COLO829 (cell line): ENCODE measurements at regions not wholly inside any gene's neighbourhood (a gene's known extent, or its start where the extent isn't known, plus 50 kb on each side); places are given as distances from the start of the nearest gene placed in this dataset.
"Not testable (repeated sequence)": the region's sequence is repeated elsewhere in the genome, so short reads cannot be mapped to it uniquely, and the experiment has no call there.

Experiments used
- DNase-seq: peaks from one replicate; pipeline ENCODE4 v3.0.0; 2012; ENCODE audit warnings: low spot score

DNA sequence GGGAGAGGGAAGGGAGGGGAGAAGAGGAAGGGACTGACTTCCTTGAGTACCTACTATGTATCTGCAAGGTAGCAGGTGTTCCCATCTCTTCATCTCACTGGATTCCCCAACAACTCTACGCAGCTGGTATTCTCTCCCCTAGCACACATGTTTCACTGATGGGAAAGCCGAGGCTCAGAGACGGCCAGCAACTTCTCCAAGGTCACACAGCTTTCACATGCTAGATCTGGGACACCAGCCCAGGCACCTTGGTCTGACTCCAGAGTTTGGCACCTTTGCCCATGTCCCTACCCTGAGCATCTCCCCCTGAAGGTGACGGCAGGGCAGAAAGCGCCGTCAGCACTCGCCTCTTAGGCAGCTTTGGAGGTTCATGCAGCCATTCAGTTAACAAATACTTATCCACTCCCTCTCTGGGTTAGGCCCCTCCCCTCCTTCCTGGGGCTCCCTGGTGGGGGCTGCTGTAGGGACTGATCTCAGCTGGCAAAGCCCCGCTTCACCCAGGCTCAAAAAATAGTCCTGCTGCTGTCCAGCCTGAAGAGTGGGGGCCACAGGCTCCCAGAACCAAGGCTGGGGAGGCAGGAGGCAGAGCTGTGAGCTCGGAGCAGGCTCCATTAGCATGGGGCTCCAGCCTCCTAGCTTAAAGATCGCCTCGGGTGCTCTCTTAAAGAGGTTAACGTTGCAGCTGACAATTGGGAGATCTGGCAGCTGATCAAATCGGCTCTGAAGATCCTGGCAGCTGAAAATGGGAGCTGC, 79.4 kb downstream of the IGLL1 start:
- DNase-seq = no peak

DNA sequence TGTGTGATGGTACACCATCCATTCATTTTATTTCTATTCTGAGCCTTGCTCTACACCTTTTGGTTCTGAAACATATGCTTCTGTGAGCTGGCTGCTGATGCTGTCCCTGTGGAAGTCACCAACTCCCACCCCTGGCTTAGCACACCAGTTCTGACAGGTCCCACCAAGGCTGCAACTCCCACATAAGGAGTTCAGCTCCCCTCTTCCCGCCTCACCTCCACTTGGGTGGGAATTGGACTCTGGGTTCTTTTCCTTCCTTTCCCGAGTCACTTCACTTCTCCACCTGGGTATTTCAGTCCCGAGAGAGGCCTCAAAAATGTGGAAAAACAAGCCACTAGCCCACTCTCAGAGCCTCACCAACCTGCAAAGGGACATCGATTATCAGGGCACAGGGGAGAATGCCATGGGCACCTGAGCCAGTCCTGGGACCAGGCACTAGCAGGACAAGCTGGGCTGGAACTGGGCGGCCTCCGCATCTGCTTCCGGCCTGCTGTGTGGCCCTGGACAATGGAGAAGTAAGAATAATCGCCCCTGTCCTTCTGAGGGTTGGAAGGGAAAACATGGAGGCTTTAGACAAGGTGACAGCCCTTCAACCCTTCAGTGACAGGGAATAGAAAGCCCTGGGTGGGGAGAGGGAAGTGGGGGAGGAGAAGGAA, 80.1 kb downstream of the IGLL1 start:
- no peak for DNase-seq

DNA sequence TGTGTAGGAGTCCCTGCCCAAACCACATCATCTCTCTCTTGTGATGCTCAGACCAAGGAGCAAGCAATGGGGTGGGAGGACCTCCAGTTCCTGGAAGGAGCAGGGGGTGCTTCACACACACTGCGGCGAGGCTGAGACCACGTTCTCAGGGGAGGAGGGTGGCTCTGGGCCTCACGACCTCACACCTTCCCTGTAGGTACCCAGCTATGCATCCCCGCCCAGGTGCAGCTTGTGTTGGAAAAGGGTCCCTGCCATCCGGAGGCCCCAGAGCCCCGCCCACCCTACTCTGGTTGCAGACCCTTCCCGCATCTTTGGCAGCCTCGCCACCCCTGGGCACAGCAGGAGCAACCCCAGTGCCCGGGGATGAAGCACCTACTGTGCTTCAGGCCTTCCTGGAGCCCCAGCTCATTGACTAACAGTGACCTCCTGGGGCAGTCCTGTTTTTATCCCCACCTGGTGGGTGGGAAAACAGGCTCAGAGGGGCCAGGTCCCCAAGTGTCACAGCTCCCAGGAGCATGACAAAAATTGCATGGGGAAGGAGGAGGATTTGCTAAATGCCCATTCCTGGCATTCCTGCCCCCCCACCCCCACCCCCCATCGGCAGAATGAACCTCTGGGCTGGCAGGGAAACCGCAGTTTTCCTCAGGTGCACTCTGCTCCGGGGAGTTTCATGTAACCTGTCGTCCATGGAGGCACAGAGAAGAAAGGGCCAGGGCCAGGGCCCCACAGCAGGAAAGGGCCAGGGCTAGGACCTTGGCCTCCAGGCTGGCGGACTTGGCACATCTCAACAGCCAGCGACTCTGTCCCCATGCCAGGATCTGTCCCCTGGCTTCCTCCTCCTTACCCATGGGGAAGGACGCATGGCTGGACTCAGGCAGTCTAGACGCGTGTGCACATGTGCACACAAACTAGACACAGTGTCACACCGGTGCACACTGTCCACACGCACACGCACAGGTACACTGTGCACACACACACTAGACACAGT, 81.0 kb downstream of the IGLL1 start:
- DNase-seq = no peak

DNA sequence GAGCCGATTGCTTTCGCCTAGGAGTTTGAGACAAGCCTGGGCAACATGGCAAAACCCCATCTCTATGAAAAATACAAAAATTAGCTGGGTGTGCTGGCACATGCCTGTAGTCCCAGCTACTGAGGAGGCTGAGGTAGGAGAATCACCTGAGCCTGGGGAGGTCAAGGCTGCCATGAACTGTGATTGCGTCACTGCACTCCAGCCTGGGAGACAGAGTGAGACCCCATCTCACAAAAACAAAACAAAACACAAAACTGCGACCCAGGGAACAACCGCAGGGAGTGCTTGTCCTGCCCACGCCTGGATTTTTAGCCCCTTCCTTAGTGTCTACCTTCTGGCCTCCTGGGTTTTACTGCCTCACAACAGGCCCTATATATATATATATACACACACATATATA, 82.2 kb downstream of the IGLL1 start:
- not testable (repeated sequence) for DNase-seq

DNA sequence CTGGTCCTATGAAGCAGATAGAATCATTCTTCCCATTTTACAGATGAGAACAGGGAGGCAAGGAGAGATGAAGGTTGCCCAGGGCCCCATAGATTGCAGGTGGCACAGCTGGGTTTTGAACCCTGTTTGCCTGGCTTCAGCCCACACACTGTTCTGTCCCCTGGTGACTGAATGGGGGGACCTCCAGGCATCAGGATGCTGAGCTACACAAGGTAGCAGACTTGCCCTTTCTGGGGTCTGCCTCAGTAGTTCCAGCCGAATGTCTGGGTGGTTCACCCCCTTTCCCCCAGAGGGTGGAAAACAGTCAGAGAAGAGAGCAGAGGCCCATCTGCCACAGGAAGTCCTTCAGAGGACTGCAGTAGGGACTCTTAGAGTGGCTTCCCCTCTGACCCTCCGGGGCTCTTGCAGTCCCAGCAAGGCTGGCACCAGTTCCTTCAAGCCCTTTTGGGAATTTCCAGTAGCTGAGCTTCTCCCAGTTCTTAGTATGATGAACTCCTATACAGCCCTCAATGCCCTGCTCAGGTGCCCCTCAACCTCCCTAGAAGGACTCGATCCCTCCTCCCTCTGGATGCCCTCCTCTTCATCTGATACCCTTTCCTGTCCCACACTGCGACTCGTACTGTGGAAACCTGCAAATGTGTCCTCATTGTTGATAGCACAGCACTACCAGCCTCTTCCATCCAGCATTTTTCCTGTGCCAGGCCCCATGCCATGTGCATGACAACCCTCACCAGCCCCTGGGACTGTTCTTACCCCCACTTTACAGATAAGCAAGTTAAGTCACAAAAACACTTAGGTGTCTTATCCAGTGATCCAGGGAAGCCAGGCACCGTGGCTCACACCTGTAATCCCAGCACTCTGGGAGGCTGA, 82.8 kb downstream of the IGLL1 start:
- no peak for DNase-seq

DNA sequence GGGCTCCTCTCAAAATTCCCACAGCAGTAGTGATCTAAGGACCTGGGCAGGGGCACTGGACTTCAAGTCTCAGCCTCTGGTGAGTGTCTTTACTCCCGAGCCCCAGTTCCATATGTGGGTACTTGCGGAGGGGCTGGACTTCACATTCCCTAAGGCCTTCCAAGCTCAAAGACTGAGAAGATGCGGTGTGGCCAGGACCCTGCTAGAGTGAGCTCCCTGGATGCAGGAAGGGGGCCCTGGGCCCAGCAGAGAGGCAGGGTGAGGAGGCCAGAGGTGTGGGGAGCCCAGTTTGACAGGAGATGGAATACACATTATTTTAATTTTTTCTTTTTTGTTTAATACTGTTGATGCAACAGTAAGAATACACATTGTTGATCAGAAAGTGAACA, 83.7 kb downstream of the IGLL1 start:
- no peak for DNase-seq

DNA sequence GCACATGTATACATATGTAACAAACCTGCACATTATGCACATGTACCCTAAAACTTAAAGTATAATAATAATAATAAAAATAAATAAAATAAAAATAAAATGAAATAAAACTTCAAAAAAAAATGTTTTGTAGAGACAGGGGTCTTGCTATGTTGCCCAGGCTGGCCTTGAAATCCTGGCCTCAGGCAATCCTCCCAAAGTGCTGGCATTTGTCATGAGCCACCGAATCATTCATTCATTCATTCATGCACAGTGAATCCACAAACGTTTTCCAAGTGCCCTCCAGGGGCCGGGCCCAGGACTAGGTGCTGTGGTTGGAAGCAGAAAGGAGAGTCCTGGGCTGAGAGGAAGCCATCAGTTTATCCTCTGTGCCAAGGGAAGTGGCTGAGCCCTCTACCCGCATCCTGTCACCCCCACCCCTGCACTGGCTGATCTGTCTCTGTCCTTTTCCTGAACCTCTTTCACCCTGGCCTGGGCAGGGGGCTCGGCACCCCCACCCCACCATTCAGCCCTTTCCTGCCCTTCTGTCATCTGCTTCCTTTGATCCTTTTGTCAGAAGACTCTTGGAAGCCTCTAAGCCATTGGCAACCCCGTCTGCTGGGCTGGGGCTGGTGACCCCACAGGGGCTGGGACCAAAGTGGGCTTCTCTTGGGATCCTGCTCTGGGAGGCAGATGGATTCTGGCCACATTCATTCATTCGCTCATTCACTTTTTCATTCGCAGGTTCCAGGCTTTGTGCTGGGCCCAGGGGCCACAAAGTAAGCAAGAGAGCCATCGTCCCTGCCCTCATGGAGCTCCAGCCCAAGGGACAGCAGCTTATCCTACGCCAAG, 84.3 kb downstream of the IGLL1 start:
- DNase-seq = no peak

DNA sequence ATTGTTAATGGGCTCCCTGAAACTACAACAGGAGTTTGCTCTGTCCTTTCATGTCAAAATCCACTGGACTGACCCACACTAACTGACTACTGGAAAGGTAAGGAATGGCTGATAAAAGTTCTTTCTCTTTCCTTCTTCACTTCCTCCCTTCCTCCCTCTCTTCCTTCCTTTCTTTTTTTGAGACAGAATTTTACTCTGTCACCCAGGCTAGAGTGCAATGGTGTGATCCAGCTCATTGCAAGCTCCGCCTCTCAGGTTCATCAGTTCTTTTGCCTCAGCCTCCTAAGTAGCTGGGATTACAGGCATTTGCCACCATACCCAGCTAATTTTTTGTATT, 85.2 kb downstream of the IGLL1 start:
- no peak for DNase-seq

DNA sequence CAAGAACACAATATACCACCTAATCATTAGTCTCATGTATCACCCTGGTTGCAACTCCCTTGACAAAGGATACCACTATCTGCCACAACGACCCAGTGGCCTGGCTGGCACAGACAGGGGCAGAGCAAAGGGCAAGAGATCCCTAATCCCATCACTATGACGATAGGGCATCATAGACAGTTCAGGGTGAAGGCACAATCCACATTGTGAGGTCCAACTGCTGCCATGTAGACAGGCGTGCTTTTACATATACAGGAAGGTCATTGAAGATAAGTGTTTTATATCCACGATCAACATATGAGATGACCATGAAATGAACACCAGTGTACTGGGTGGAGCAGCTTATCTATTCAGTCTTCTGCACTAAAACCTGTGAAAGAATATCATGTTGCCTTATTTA, 94.6 kb downstream of the IGLL1 start:
- DNase-seq = no peak

DNA sequence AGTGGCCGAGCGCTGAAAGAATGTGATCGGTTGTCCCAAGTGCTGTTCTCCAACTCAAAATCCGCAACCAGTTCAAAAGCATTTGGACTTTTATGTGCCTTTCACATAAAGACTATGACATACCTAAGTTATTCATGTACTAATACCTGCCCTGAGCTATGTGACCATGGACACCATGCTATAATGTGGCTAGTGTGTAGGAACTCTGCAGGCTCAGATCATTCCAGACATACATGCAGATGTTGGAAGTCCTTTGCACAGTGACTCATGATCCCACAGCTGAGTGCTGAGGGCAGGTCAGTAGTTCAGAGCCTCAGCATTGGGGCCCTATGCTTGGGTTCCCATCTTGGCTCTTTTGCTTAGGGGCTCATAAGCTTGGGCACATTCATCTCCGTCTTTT, 95.4 kb downstream of the IGLL1 start:
- DNase-seq = no peak

DNA sequence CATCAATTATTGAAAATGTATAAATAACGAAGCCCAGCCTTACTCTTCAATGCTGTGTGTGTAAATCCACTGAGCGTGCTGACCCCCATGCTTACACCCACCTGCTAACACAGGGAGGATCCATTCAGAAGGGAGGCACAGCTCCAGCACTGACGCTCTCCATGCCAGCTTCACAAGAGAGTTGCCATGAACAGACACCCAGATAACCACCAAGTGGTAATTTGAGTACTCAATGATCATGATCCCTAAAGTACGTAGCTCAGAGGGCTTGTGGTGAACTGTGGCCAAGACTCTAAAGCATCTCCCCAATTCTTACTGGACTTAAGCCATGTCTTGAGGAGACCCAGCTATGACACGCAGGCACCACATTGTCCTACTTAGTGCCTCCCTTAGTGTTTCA, 98.7 kb downstream of the IGLL1 start:
- DNase-seq = no peak

DNA sequence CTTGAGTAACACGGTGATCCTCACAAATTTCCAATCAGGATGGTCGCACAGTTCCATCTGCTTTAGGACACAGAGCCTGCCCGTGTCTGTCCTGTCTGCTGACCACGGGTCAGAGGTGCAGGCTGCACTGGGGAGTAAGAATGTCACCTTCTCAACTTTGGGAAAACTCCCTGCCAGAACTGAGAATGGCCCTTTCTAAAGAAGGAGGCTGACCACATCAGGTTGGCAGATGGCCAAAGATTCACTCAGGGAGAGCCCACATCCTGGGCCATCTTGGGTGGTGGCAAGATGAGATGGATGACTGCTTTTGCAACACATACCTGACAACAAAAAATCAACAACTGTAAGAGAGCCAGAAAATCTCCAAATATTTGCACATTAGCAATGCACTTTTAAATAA, 101.9 kb downstream of the IGLL1 start:
- peak; percentile 40 for DNase-seq

DNA sequence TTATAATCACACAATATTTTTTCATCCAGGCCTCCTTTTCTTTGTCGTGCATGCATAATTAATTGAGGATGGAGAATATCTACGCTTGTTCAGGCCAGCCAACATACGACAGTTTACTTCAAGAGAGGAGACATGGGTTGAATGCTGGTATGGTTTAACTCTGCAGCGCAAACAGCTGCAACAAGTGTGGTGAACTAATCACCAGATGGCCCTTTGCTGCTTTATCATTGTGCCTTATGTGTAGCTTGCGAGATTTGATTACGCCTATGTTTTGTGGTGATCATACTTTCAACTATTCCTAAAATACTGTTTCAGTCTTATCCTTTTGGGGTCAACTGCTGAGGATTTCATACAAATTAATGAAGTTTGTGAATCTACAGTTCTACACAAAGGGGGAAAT, 105.6 kb downstream of the IGLL1 start:
- DNase-seq = not testable (repeated sequence)

DNA sequence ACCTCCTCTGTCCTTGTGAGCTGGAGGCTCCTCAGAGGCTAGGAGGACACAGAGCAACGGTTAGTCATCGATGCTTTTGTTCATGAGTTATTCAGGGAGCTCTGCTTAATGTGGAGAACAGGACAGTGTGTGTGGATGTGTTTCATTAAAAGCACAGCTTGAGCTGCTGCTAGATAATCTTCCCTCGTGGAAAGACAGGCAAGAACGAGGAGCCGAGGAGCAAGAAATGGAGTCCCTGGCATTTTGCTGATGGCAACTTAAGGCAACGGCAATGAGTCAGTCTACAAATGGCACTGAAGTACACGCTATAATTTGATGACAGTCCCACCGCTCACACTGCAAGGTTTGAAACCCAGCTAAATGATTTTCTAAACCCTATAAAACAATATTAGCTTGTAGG, 106.2 kb downstream of the IGLL1 start:
- no peak for DNase-seq

DNA sequence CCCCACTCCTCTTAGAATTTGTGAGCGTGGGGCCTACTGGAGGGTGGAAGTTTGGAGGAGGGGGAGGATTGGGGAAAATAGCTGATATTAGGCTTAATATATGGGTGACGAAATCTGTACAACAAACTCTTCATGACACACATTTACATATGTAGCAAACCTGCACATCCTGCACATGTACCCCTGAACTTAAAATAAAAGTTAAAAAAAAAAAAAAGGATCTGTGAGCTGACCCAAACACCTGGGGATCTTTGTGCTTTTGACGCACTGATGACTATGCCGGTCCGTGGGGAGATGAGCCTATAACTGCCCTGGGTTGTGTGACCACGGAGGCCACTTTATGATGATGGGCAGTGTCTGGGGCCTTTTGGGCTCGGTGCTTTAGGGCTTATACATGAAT, 107.7 kb downstream of the IGLL1 start:
- DNase-seq = not testable (repeated sequence)

DNA sequence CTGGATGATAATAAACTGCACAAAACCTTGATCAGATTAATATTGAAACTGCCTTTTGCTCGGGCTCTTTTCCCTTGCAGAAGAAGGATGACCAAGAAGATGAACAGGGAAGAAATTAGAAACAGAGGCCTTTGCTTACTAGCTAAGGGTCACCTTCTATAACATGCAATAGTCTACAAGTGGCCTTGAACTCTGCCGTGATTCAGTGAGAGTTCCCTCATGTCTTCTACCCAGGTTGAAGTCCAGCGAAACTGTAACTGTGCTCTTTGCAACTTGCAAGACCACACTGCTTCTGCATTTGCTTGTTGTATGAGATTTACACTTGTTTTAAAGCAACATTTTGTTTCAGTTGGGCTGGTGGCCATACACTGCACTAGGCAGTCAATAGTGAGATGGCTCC, 108.4 kb downstream of the IGLL1 start:
- no peak for DNase-seq

DNA sequence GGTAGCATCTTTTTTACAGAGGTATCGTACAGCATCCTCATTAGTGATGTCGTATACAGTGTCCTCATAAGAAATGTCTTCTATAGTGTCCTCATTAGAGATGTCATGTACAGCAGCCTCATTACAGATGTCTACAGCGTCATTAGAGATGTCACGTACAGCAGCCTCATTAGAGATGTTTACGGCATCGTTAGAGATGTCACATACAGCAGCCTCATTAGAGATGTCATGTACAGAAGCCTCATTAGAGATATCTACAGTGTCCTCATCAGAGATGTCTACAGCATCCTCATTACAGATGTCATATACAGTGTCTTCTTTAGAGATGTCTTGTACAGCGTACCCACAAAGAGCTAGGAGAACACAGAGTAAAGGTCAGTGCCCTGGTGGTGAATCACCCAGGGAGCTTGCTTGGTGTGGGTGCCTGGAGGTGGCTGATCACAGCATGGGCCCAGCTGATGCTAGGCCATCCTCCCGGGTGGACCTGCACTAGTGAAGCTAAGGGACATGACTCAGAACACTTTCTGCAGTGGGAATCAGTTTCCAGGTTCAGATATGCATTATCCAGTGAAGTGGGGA, 109.2 kb downstream of the IGLL1 start:
- DNase-seq = no peak

DNA sequence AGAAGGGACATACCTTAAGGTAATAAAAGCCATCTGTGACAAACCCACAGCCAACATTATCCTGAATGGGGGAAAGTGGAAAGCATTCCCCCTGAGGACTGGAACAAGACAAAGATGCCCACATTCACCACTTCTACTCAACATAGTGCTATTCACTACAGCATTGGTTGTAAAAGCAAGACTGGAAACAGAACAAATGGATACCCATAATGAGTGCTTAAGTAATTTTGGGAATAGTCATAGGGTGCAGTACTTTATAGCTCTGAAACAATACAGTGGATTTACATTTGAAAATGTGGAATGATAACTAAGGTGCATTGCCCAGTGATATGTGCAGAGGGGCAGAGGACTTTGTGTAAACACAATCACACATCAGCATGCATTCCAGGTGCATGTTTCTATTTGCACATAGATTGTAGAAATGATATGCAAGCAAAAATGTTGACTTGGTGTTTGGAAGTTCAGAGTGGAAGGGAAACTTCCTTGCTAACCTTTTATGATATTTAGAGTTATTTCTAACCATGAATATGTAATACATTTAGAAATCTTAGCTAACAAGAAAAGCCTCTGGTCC, 112.3 kb downstream of the IGLL1 start:
- DNase-seq = no peak

DNA sequence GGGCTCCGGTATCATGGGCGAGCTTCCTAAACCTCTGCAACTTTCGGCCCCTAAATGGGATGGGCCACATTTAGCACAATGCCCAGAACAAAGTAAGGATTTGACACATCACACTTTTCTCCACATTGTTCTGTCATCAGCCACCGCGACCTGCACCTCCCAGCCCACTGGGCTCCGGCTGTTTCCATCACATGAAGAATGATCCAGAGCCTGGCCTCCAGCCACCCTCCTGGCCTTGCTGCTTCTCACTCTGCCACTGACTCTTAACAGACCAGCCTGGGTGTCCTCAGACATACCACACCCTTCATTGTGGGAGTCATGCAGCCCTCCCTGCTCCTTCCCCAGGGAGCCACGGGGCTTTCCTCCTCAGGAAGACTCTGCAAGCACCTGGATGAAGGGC, 113.7 kb downstream of the IGLL1 start:
- DNase-seq = no peak

DNA sequence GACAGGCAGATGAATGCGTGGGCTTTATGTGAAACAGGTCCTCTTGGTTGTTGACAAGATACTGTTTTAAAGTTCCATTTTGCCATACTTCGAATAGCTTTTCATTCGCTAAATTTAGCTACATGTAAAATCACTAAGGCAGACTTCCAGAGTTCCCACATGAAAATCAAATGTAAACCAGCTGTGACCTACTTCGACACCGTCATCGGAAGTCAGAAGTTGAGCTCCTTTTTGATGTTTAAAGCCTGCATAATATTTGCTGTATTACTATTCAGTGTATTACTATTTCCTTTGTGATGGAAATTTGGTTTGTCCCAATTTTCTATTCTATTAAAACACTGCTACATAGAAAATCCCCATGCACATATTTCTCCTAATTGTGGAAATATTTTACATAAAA, 115.3 kb downstream of the IGLL1 start:
- DNase-seq = not testable (repeated sequence)
